GM12892 (cell line): ENCODE measurements at regions not wholly inside any gene's neighbourhood (a gene's known extent, or its start where the extent isn't known, plus 50 kb on each side); places are given as distances from the start of the nearest gene placed in this dataset.

Experiments
- POLR2A ChIP-seq: IDR thresholded peaks from 2 replicates; pipeline ENCODE4 v1.6.1; 2011; ENCODE audit warnings: low read depth, low read length, control low read depth
- TAF1 ChIP-seq: IDR thresholded peaks from 2 replicates; pipeline ENCODE4 v1.6.1; 2011; ENCODE audit warnings: low read depth, mild to moderate bottlenecking, control low read depth, low read length, borderline replicate concordance

DNA sequence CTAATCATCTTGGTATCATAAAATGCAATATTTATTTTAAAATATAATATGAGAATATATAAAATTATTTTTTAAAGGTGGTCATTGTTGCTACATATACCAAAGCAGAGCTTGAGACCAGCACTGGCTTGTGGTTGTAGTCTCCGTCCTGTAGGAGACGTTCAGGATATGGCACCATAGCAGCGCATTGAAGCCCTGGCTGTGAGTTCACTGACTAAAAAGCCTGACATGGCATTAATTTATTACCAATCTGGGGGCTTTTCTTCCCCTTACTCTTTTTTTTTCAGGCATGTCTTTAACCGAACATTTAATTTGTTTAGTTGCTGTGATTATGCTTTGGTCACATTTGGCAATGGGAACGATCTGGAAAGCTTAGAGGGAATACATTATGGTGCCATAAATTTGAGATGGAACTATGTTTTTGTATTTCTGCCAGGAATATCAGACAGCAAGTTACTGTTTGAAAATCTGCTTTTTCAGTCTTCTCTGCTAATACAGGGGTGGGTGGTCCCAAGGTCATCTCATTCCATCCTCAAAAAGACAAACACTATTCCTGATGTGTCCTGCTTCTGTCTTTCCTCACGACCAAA, 108.5 kb downstream of the ZIC4 start:
- TF ChIP-seq TAF1 = no peak
- no peak for TF ChIP-seq POLR2A
